Dendritic cell treated with granulocyte-macrophage colony-stimulating factor and Interleukin-4, amounts not matched to agents 40 ng/mL and 50 ng/mL, for 4 days (primary cell): ENCODE measurements at regions not wholly inside any gene's neighbourhood (a gene's known extent, or its start where the extent isn't known, plus 50 kb on each side); places are given as distances from the start of the nearest gene placed in this dataset.

Experiments used
- H3K27ac Mint-ChIP-seq: one replicate; pipeline ENCODE4 v1.8.0; 2022; ENCODE audit warnings: mild to moderate bottlenecking, mixed read lengths
- H3K27me3 Mint-ChIP-seq: one replicate; pipeline ENCODE4 v1.8.0; 2022; ENCODE audit warnings: mild to moderate bottlenecking, mixed read lengths
- H3K36me3 Mint-ChIP-seq: one replicate; pipeline ENCODE4 v1.8.0; 2022; ENCODE audit warnings: low read depth, mixed read lengths
- H3K4me1 Mint-ChIP-seq: one replicate; pipeline ENCODE4 v1.8.0; 2022; ENCODE audit warnings: low read depth, mixed read lengths
- H3K4me3 Mint-ChIP-seq: one replicate; pipeline ENCODE4 v1.8.0; 2022; ENCODE audit warnings: mild to moderate bottlenecking, moderate library complexity, mixed read lengths
- H3K9me3 Mint-ChIP-seq: one replicate; pipeline ENCODE4 v1.8.0; 2022; ENCODE audit warnings: mixed read lengths
- intact Hi-C: fragments of 100-400 bp; cut with micrococcal nuclease; formaldehyde crosslinking; loops from one replicate; pipeline ENCODE4 v1.15.0; 2022

GRCh38 chr2:120802158-120802557 lies 66.5 kb downstream of the GLI2 start:
- intact Hi-C loops, result no loop called here
- Mint-ChIP-seq H3K27me3 (no peaks in the 10 kb centered on the region), H3K27ac (no peak overlapping the region), H3K36me3 (no peaks in the 10 kb centered on the region), H3K4me3 (no peak overlapping the region), H3K4me1 (no peaks in the 10 kb centered on the region), H3K9me3 (no peaks in the 10 kb centered on the region)

DNA sequence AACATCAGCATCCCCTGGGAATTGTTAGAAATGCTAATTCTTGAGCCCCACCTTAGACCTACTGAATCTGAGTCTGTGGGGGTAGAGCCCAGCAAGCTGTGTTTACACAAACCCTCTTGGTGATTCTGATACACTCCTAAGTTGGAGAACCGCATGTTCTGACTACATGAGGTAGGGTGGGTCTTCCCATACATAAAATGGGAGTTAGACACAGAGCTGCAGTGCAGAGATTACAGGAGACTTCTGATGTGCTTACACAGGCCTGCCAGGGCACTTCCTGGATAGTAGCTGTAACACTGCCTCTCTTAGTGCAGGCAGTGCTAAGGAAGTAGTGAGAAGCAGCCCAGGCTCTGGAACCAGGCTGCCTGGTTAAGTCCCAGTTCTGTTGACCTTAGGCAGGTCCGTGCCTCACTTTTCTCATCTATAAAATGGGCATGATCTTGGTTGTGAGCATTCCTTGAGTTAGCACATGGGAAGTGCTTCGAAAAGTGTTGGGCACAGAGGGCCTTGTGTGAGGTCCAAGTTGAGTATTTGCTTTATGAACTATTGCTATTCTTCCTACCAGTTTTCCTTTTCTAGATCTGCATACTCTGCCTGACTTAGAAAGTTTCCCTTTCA lies 67.3 kb downstream of the GLI2 start:
- H3K27ac Mint-ChIP-seq, result no peak overlapping the region
- intact Hi-C loops, result no loop called here

DNA sequence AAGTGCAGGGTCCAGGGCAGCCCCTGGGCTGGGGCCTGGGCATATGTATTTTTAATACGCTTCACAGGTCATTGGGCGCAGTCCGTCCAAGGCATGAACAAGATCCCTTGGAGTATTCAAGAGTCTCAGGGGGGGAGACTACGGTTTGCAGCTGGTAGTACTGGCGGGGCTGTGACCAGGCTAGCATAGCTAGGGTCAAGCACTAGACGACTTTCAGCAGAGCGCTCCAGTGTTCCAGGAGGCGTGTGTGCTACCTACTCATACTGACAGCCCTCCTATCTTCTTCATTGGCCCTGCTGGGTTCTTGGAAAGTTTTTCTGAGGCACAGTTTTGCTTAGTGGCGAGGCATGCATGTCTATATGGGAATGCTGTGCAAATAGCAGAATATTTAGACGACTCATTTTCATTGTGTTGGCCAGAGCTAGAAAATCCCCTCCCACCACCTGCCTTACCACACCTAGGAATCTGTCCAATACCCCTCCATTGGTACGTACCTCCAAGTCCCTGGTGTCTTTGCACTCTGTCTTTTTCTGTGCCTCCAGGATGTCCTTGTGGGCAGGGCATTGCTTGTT lies 68.2 kb downstream of the GLI2 start:
- H3K4me3 Mint-ChIP-seq, result no peak overlapping the region
- no peaks in the 10 kb centered on the region for H3K9me3 Mint-ChIP-seq
- no peaks in the 10 kb centered on the region for H3K36me3 Mint-ChIP-seq
- H3K27ac Mint-ChIP-seq, result no peak overlapping the region
- intact Hi-C loops, result no loop called here
- no peaks in the 10 kb centered on the region for H3K27me3 Mint-ChIP-seq
- no peaks in the 10 kb centered on the region for H3K4me1 Mint-ChIP-seq

More for the DNA sequence above, 67.3 kb downstream of the GLI2 start:
- Mint-ChIP-seq H3K4me3 (no peak overlapping the region), H3K4me1 (no peaks in the 10 kb centered on the region), H3K27me3 (no peaks in the 10 kb centered on the region), H3K36me3 (no peaks in the 10 kb centered on the region), H3K9me3 (no peaks in the 10 kb centered on the region)

DNA sequence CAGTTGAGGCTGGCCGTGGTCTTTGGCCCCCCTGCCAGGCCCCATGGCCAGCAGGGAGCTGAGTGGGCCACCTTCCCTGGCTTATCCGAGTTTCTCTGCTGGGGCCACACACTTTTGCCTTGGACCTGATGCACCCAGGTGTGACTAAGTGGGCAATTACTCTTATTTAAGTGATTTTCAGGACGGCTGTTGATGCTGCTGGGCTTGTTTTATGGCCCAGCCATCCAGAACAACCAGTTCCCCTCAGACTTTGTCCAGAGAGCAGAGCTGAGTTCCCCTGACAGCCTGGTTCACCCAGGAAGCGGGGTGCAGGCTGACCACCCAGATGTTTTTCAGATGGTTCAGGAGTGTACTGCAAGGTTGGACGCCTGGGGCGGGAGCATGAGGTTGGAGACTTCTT lies 68.8 kb downstream of the GLI2 start:
- Mint-ChIP-seq H3K9me3 (no peaks in the 10 kb centered on the region), H3K27me3 (peaks cover 4% of the 10 kb centered on the region), H3K36me3 (no peaks in the 10 kb centered on the region), H3K4me1 (no peaks in the 10 kb centered on the region), H3K4me3 (no peak overlapping the region), H3K27ac (no peak overlapping the region)
- intact Hi-C loops, result no loop called here

- intact Hi-C loops, result no loop called here
- Mint-ChIP-seq H3K4me3 (no peak overlapping the region), H3K27ac (no peak overlapping the region), H3K27me3 (peaks cover 5% of the 10 kb centered on the region), H3K4me1 (no peaks in the 10 kb centered on the region), H3K36me3 (no peaks in the 10 kb centered on the region), H3K9me3 (no peaks in the 10 kb centered on the region)
Measured at GRCh38 chr2:120805011-120805410, 69.3 kb downstream of the GLI2 start.

- Mint-ChIP-seq H3K27me3 (peaks cover 5% of the 10 kb centered on the region), H3K27ac (no peak overlapping the region), H3K36me3 (no peaks in the 10 kb centered on the region), H3K9me3 (no peaks in the 10 kb centered on the region), H3K4me3 (no peak overlapping the region), H3K4me1 (no peaks in the 10 kb centered on the region)
- intact Hi-C loops, result no loop called here
Measured at GRCh38 chr2:120805602-120806001, 69.9 kb downstream of the GLI2 start.

DNA sequence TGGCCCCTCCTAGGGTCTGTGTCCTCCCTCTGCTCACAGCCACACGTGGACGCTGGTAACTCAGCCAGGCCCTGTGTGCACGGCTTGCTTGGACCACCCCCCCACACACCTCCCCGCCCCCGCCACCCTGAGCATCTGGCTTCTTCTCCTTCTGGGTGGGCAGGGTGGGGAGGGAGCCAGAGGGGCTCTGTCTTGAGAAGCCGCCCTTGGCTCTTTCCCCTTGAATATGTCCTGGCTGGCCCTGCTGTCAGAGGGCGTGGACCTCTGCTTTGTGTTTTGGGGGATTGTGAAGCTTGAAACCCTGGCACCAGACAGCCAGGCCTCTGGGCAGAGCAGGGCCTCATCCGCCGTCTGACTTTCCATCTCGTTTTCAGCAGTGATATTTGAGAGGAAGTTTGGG lies 72.1 kb downstream of the GLI2 start:
- Mint-ChIP-seq H3K27me3 (peaks cover 9% of the 10 kb centered on the region), H3K36me3 (no peaks in the 10 kb centered on the region), H3K27ac (no peak overlapping the region), H3K9me3 (no peaks in the 10 kb centered on the region), H3K4me1 (no peaks in the 10 kb centered on the region), H3K4me3 (no peak overlapping the region)
- intact Hi-C loops, result no loop called here

GRCh38 chr2:120809151-120809550 lies 73.5 kb downstream of the GLI2 start:
- Mint-ChIP-seq H3K4me3 (no peak overlapping the region), H3K36me3 (no peaks in the 10 kb centered on the region), H3K9me3 (no peaks in the 10 kb centered on the region), H3K27me3 (peaks cover 9% of the 10 kb centered on the region), H3K4me1 (no peaks in the 10 kb centered on the region), H3K27ac (no peak overlapping the region)
- intact Hi-C loops, result no loop called here

- H3K4me3 Mint-ChIP-seq, result no peak overlapping the region
- no peaks in the 10 kb centered on the region for H3K4me1 Mint-ChIP-seq
- no peaks in the 10 kb centered on the region for H3K36me3 Mint-ChIP-seq
- H3K27me3 Mint-ChIP-seq, result peaks cover 9% of the 10 kb centered on the region
- intact Hi-C loops, result no loop called here
- no peaks in the 10 kb centered on the region for H3K9me3 Mint-ChIP-seq
- no peak overlapping the region for H3K27ac Mint-ChIP-seq
Measured at GRCh38 chr2:120809609-120810440, 74.2 kb downstream of the GLI2 start.

GRCh38 chr2:120810639-120811038 lies 75.0 kb downstream of the GLI2 start:
- H3K27ac Mint-ChIP-seq, result no peak overlapping the region
- intact Hi-C loops, result no loop called here
- no peaks in the 10 kb centered on the region for H3K4me1 Mint-ChIP-seq
- peaks cover 9% of the 10 kb centered on the region for H3K27me3 Mint-ChIP-seq
- no peaks in the 10 kb centered on the region for H3K36me3 Mint-ChIP-seq
- H3K4me3 Mint-ChIP-seq, result no peak overlapping the region
- H3K9me3 Mint-ChIP-seq, result no peaks in the 10 kb centered on the region

DNA sequence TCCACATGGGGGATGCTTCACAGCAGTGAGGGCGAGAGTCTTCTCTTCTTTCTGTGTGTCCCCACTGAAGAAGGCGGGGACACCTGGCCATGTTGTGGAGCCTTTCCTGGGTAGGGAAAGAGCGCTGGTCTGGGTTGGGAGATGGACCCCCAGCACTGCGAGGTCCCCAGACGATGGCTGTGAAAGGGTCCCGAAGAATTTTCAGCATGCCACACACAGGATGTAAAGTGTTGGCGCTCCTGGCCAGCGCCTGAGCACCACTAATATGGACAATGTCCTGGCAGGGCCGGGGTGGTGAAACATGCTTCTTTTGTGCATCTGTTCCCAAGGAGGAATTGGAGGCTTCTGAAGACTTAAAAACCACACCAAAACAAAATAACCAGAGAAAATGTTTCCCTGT lies 77.2 kb downstream of the GLI2 start:
- Mint-ChIP-seq H3K4me3 (no peak overlapping the region), H3K4me1 (no peaks in the 10 kb centered on the region), H3K27me3 (peaks cover 9% of the 10 kb centered on the region), H3K9me3 (no peaks in the 10 kb centered on the region), H3K36me3 (no peaks in the 10 kb centered on the region), H3K27ac (no peak overlapping the region)
- intact Hi-C loops, result no loop called here

DNA sequence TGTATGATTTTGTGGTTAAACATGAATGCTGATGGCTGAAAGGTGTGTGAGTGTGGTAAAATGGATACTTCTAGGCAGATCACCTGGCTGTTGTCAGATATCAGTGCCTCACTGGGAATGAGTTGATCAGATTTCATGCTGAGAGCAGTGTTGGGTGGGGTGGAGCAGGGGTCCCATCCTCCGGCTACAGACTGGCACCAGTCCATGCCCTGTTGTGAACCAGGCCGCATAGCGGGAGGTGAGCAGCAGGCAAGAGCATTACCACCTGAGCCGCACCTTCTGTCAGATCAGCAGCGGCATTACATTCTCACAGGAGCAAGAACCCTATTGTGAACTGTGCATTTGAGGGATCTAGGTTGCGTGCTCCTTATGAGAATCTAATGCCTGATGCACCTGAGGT lies 78.7 kb downstream of the GLI2 start:
- Mint-ChIP-seq H3K4me3 (no peak overlapping the region), H3K36me3 (no peaks in the 10 kb centered on the region), H3K27ac (no peak overlapping the region), H3K4me1 (no peaks in the 10 kb centered on the region), H3K9me3 (no peaks in the 10 kb centered on the region), H3K27me3 (peaks cover 6% of the 10 kb centered on the region)
- intact Hi-C loops, result no loop called here

DNA sequence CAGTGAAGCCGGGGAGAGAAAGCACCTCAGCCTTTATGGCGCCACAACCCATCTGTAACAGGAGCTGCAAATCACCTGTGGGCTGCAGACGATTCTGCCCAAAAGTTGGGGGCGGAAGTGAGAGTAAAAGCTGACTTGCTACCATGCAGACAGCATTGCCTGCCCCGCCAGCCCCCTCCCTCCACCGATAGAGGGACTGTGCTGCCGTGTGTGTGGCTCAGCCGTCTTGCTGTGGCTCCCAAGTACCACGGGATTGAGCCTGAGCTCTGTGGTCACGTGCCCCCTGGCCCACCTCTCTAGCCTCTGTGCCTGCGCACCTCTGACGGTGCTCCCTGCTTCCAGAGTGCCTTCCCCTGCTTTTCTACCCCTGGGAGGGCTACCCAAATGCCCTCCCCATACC lies 79.6 kb downstream of the GLI2 start:
- Mint-ChIP-seq H3K4me1 (no peaks in the 10 kb centered on the region), H3K27me3 (peaks cover 4% of the 10 kb centered on the region), H3K36me3 (no peaks in the 10 kb centered on the region), H3K27ac (no peak overlapping the region), H3K9me3 (no peaks in the 10 kb centered on the region), H3K4me3 (no peak overlapping the region)
- intact Hi-C loops, result no loop called here

GRCh38 chr2:120817136-120817955 lies 81.7 kb downstream of the GLI2 start:
- Mint-ChIP-seq H3K4me1 (no peaks in the 10 kb centered on the region), H3K36me3 (no peaks in the 10 kb centered on the region), H3K9me3 (no peaks in the 10 kb centered on the region), H3K27me3 (no peaks in the 10 kb centered on the region), H3K27ac (no peak overlapping the region), H3K4me3 (no peak overlapping the region)
- intact Hi-C loops, result no loop called here
